GM19463 (cell line): ENCODE measurements at regions not wholly inside any gene's neighbourhood (a gene's known extent, or its start where the extent isn't known, plus 50 kb on each side); places are given as distances from the start of the nearest gene placed in this dataset.

Experiments
- ATAC-seq: cut with Tn5 transposase; IDR thresholded peaks from one replicate; pipeline ENCODE4 v1.9.1; 2021; ENCODE audit warnings: mild to moderate bottlenecking, moderate library complexity; ENCODE audit not compliant: unreplicated experiment

GRCh38 chr17:36813357-36813756 lies 123.9 kb upstream of the LHX1 start:
- no peak for ATAC-seq

DNA sequence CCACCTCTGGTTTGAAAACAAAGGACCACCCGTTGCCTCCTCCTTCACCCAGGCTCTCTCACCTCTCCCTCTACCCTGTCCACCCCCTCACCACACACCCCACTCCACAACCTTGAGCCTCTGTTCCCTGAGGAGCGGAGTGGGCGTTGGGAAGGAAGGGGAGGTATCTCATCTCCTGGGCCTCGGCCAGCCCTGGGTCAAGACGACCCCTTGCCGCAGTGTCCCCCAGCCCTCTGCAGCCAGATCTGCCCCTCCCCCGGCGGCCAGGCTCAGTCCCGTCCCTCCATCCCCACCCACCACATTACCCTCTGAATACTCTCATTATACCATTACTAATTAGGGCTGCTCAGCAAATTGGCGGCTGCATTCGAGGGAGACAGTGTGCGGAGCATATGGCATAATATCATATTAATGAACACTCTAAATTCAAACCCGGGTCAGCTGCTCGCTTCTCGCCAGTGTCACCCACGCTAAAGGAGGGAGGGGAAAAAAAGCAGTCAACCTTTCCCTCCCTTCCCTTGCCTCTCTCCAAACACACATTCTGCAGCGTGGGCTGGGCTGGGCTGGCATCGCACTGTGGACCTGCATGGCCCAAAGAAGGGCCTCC lies 123.2 kb upstream of the LHX1 start:
- no peak for ATAC-seq

GRCh38 chr17:36814958-36815357 lies 122.3 kb upstream of the LHX1 start:
- ATAC-seq, result no peak

- no peak for ATAC-seq
These were observed 120.9 kb upstream of the LHX1 start for GRCh38 chr17:36816214-36816906.

DNA sequence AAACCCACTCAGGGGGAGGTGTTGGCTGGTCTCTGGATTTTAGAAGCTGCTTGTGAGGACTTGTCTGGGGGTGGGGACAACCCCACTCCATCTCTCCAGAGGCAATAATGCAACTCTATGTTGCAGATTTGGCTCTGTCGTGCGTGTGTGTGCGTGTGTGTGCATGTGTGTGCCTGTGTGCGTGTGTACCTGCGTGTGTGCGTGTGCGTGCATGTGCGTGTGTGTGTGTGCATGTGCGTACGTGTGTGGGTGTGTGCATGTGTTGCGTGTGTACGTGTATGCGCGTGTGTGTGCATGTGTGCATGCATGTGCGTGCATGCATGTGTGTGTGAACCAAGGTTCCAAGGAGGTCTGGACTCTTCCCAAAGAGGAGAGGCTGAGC lies 120.4 kb upstream of the LHX1 start:
- no peak for ATAC-seq

- no peak for ATAC-seq
These were observed 119.7 kb upstream of the LHX1 start for GRCh38 chr17:36817483-36818048.

DNA sequence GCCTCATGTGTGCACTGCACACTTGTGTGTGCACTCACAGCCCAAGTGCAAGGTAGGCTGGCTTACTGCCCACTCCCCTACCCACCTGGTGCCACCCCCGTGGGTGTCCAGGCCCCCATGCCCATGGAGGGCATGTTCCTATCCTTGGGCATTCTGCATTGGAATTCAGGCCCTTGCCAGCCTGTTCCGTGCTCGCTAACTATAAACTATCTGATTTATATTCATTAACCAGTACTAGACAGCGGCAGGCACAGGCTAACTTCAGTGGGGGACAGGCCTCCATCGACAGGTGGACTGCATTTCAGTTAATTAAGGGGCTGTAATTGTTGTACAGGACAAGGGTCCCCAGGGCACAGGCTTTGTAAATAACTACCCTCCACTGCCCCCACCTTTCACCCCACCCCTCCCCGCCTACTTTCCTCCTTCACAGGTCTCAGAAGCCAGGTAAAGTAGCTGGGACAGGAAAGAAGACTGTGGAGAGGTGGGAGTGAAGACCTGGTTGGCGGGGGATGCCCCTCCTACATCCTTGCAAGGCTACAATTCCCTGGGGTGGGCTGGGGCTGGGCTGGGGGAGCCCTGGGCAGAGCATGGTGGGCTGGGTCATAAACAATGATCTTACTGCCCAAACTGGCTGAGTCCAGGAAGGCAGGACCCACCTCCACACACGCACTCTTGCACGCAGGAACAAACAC lies 119.0 kb upstream of the LHX1 start:
- ATAC-seq, result no peak

- no peak for ATAC-seq
These were observed 113.2 kb upstream of the LHX1 start for GRCh38 chr17:36823850-36824677.

- ATAC-seq, result no peak
These were observed 112.6 kb upstream of the LHX1 start for GRCh38 chr17:36824678-36825101.

GRCh38 chr17:36825113-36825512 lies 112.2 kb upstream of the LHX1 start:
- ATAC-seq, result no peak

GRCh38 chr17:36825521-36825920 lies 111.8 kb upstream of the LHX1 start:
- ATAC-seq, result no peak

- no peak for ATAC-seq
These were observed 111.3 kb upstream of the LHX1 start for GRCh38 chr17:36825951-36826350.

- ATAC-seq, result no peak
These were observed 110.2 kb upstream of the LHX1 start for GRCh38 chr17:36827081-36827480.

DNA sequence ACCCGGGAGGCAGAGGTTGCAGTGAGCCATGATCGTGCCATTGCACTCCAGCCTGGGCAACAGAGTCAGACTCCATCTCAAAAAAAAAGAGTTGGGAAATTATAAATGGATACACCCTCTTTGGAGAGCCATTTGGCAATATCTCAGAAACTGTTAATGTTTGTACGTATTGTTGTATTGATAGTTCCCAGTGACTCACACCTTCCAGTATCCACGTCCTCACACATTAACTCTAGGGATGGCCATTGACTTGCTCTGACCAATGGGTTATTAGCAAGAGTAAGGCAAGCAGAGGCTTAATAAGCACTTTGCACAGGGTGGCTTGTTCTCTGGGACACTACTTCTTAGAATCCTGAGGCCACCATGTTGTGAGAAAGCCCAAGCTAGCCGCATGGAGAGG lies 107.6 kb upstream of the LHX1 start:
- no peak for ATAC-seq

GRCh38 chr17:36833279-36833678 lies 104.0 kb upstream of the LHX1 start:
- ATAC-seq, result no peak

DNA sequence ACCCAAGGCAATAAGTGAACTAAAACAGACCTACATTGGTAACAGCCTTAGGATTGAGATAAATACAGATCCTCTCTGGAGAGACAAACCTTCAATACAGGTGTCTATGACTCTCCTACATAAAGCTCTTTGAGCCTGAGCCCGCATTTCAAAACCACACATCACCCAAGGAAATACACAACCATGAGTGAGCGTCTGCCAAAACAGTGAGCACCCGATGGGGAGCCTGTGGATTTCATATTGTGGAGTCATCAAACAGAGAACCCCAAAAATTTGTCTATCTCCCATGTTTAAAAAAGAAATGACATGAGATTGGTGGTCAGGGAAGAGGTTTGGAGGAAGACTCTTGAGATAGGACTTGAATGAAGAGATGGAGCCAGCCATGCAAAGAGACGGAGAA lies 102.2 kb upstream of the LHX1 start:
- ATAC-seq, result no peak

- ATAC-seq, result no peak
These were observed 99.9 kb upstream of the LHX1 start for GRCh38 chr17:36837195-36837938.

- no peak for ATAC-seq
These were observed 99.4 kb upstream of the LHX1 start for GRCh38 chr17:36837939-36838272.

- ATAC-seq, result no peak
These were observed 98.0 kb upstream of the LHX1 start for GRCh38 chr17:36839256-36839655.

GRCh38 chr17:36840796-36841195 lies 96.5 kb upstream of the LHX1 start:
- no peak for ATAC-seq
